Bronchial epithelial cell (primary cell): ENCODE measurements at regions not wholly inside any gene's neighbourhood (a gene's known extent, or its start where the extent isn't known, plus 50 kb on each side); places are given as distances from the start of the nearest gene placed in this dataset.
"Not testable (repeated sequence)": the region's sequence is repeated elsewhere in the genome, so short reads cannot be mapped to it uniquely, and the experiment has no call there.

ENCODE experiments used
- DNase-seq: peaks from one replicate; pipeline ENCODE4 v3.0.0-alpha.2; 2010; ENCODE audit warnings: low read depth
- FAIRE-seq: peaks from 2 replicates; lab custom pipeline; 2011; peaks lifted over from hg19 to GRCh38; lab: Jason Lieb, UNC
- H3K27me3 ChIP-seq: 2 replicates; pipeline ENCODE4 v1.5.1; 2011; ENCODE audit warnings: low read length; ENCODE audit not compliant: control insufficient read depth, insufficient read depth
- H3K36me3 ChIP-seq: 2 replicates; pipeline ENCODE4 v1.5.1; 2011; ENCODE audit warnings: low read length; ENCODE audit not compliant: control insufficient read depth, insufficient read depth
- H3K4me3 ChIP-seq: 2 replicates; pipeline ENCODE4 v1.5.1; 2011; ENCODE audit warnings: mild to moderate bottlenecking, low read depth, low read length, control low read depth
- CTCF ChIP-seq: IDR thresholded peaks from 2 replicates; pipeline ENCODE4 v1.5.1; 2011; ENCODE audit warnings: mild to moderate bottlenecking, moderate library complexity, low read length, control low read depth, inconsistent platforms; ENCODE audit not compliant: insufficient read depth, severe bottlenecking

- H3K36me3 ChIP-seq = no peaks in the 10 kb centered on the region
- FAIRE-seq (no peak), DNase-seq (no peak)
- no peak for TF ChIP-seq CTCF
- no peaks in the 10 kb centered on the region for H3K27me3 ChIP-seq
- no peak overlapping the region for H3K4me3 ChIP-seq
Observed at GRCh38 chr6:51112731-51113130, 294.1 kb downstream of the TFAP2B start.

- TF ChIP-seq CTCF = no peak
- Histone ChIP-seq H3K36me3 (no peaks in the 10 kb centered on the region), H3K4me3 (no peak overlapping the region), H3K27me3 (no peaks in the 10 kb centered on the region)
- DNase-seq (no peak), FAIRE-seq (no peak)
Observed at GRCh38 chr6:51116723-51117122, 298.1 kb downstream of the TFAP2B start.

GRCh38 chr6:51118792-51119191 lies 300.1 kb downstream of the TFAP2B start:
- H3K36me3 ChIP-seq = no peaks in the 10 kb centered on the region
- DNase-seq (no peak), FAIRE-seq (no peak)
- no peak for TF ChIP-seq CTCF
- H3K4me3 ChIP-seq = no peak overlapping the region
- H3K27me3 ChIP-seq = no peaks in the 10 kb centered on the region

- no peak overlapping the region for H3K4me3 ChIP-seq
- no peaks in the 10 kb centered on the region for H3K27me3 ChIP-seq
- DNase-seq (no peak), FAIRE-seq (no peak)
- H3K36me3 ChIP-seq = no peaks in the 10 kb centered on the region
- no peak for TF ChIP-seq CTCF
Observed at GRCh38 chr6:51120016-51120415, 301.3 kb downstream of the TFAP2B start.

- H3K27me3 ChIP-seq, H3K36me3 ChIP-seq, FAIRE-seq, DNase-seq, H3K4me3 ChIP-seq: not testable (repeated sequence)
Observed at GRCh38 chr6:51121380-51121976, 302.8 kb downstream of the TFAP2B start.

- FAIRE-seq = no peak
- H3K36me3 ChIP-seq = no peaks in the 10 kb centered on the region
- DNase-seq = no peak
- no peak overlapping the region for H3K4me3 ChIP-seq
- no peaks in the 10 kb centered on the region for H3K27me3 ChIP-seq
- no peak for TF ChIP-seq CTCF
Observed at GRCh38 chr6:51129043-51129442, 310.4 kb downstream of the TFAP2B start.
